Lower lobe of right lung (tissue), 2 donors: ENCODE measurements at regions not wholly inside any gene's neighbourhood (a gene's known extent, or its start where the extent isn't known, plus 50 kb on each side); places are given as distances from the start of the nearest gene placed in this dataset.

Source experiments
- ATAC-seq, 2 donors: fragments of 200-7000 bp; cut with Tn5 transposase; one replicate each; pipeline ENCODE4 v1.9.1; 2020 to 2022; ENCODE audit warnings: mild to moderate bottlenecking in 2 of 2, moderate library complexity in 2 of 2
- DNase-seq: peaks from one replicate; pipeline ENCODE4 v3.0.0-alpha.2; 2020
- H3K27ac ChIP-seq: fragments of 200-600 bp; one replicate; pipeline ENCODE4 v1.8.0; 2022
- H3K27me3 ChIP-seq: fragments of 200-600 bp; one replicate; pipeline ENCODE4 v1.8.0; 2022; ENCODE audit warnings: low read depth
- H3K36me3 ChIP-seq: fragments of 200-600 bp; one replicate; pipeline ENCODE4 v1.8.0; 2022; ENCODE audit warnings: mild to moderate bottlenecking
- H3K4me1 ChIP-seq: fragments of 200-600 bp; one replicate; pipeline ENCODE4 v1.8.0; 2022
- H3K4me3 ChIP-seq: fragments of 200-600 bp; one replicate; pipeline ENCODE4 v1.8.0; 2022; ENCODE audit warnings: mild to moderate bottlenecking
- H3K9me3 ChIP-seq: fragments of 200-600 bp; one replicate; pipeline ENCODE4 v1.8.0; 2022
- intact Hi-C: fragments of 100-400 bp; cut with DNase I; formaldehyde crosslinking; loops from one replicate; pipeline ENCODE4 v1.11.0; 2022
- TF ChIP-seq, protein P1 (sequence below): fragments of 200-600 bp; IDR thresholded peaks from one replicate; pipeline ENCODE4 v1.8.0; 2022; ENCODE audit warnings: antibody characterized with exemption, mild to moderate bottlenecking
- donor health status: DM: no; HTN: yes; CAD: no; lungs with severe emphysema.

DNA sequence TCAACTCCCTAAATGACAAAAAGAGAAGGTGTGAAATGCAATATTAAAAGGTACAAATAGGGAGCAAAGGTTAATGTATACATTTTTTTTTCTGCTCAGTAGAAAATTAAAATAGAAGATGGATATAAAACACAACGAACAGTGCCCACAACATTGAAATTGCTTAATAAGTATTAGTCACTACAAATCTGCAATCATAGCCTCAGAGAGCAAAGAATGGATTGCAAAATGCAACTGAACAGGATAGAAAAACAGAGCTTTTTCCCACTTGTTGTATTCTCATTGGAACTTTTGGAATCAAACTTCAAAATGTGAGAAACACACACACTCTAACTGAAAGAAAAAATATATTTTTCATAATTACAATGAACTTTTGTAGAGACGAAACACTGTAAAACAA, 552.2 kb upstream of the NCAM2 start:
- DNase-seq (no peak), ATAC-seq (no peak)
- intact Hi-C loops, result no loop called here
- H3K9me3 ChIP-seq, result no peaks in the 10 kb centered on the region
- TF ChIP-seq, protein P1, sequence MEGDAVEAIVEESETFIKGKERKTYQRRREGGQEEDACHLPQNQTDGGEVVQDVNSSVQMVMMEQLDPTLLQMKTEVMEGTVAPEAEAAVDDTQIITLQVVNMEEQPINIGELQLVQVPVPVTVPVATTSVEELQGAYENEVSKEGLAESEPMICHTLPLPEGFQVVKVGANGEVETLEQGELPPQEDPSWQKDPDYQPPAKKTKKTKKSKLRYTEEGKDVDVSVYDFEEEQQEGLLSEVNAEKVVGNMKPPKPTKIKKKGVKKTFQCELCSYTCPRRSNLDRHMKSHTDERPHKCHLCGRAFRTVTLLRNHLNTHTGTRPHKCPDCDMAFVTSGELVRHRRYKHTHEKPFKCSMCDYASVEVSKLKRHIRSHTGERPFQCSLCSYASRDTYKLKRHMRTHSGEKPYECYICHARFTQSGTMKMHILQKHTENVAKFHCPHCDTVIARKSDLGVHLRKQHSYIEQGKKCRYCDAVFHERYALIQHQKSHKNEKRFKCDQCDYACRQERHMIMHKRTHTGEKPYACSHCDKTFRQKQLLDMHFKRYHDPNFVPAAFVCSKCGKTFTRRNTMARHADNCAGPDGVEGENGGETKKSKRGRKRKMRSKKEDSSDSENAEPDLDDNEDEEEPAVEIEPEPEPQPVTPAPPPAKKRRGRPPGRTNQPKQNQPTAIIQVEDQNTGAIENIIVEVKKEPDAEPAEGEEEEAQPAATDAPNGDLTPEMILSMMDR, result no peak
- H3K27me3 ChIP-seq, result no peaks in the 10 kb centered on the region
- no peak overlapping the region for H3K4me3 ChIP-seq
- H3K27ac ChIP-seq, result no peak overlapping the region
- H3K36me3 ChIP-seq, result no peaks in the 10 kb centered on the region
- no peaks in the 10 kb centered on the region for H3K4me1 ChIP-seq

- no peak for DNase-seq
- no peaks in the 10 kb centered on the region for H3K9me3 ChIP-seq
- intact Hi-C loops, result no loop called here
- H3K36me3 ChIP-seq, result no peaks in the 10 kb centered on the region
- no peaks in the 10 kb centered on the region for H3K4me1 ChIP-seq
- H3K4me3 ChIP-seq, result no peak overlapping the region
- ATAC-seq, result no peak
- H3K27ac ChIP-seq, result no peak overlapping the region
- H3K27me3 ChIP-seq, result no peaks in the 10 kb centered on the region
- TF ChIP-seq, protein P1, result no peak
Measured at GRCh38 chr21:20451046-20451445, 547.2 kb upstream of the NCAM2 start.

DNA sequence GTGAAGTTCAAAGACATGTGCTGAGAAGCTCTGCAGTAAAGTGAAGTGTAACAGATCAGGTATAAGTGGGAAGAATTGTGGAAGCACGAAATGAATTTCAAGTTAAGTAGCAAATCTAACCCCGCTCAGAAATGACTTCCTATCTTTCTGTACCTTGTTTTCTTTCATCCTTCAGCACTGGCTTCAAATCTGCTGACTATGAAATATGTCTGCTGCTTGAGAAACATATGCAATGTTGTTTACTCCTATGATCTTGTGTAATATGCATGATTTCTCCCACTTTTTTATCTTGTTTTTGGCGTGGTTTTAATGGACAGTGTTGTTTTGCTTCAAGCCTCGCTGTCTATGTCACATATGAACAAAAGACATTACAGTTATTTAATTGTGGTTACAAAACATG, 545.3 kb upstream of the NCAM2 start:
- no peak overlapping the region for H3K4me3 ChIP-seq
- intact Hi-C loops, result no loop called here
- H3K27me3 ChIP-seq, result no peaks in the 10 kb centered on the region
- H3K4me1 ChIP-seq, result no peaks in the 10 kb centered on the region
- no peaks in the 10 kb centered on the region for H3K9me3 ChIP-seq
- TF ChIP-seq, protein P1, result no peak
- no peak overlapping the region for H3K27ac ChIP-seq
- no peak for DNase-seq
- no peak for ATAC-seq
- H3K36me3 ChIP-seq, result no peaks in the 10 kb centered on the region

DNA sequence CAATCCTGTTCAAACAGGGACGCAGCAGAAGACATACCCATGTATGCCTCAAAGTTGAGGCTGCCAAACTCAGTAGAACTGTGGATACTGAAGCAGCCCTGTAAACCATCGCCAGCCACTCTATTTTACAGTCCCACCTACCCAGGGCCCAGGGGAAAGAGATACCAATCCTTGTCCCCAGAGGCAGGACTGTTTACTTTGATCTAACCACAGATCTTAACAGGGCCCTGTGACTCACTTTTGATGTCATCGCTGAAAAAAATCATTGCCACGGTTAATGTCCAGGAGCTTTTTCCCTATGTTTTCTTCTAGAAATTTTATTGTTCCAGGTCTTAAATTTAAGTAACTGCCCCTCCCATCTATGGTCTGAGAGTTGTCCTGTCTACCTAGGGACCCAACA, 538.4 kb upstream of the NCAM2 start:
- Histone ChIP-seq H3K9me3 (no peaks in the 10 kb centered on the region), H3K4me3 (no peak overlapping the region), H3K27ac (no peak overlapping the region), H3K4me1 (no peaks in the 10 kb centered on the region), H3K27me3 (no peaks in the 10 kb centered on the region), H3K36me3 (no peaks in the 10 kb centered on the region)
- intact Hi-C loops, result no loop called here
- ATAC-seq, result no peak
- TF ChIP-seq, protein P1, result no peak
- DNase-seq, result no peak

GRCh38 chr21:20463362-20463761, 534.8 kb upstream of the NCAM2 start:
- TF ChIP-seq, protein P1, result no peak
- intact Hi-C loops, result no loop called here
- Histone ChIP-seq H3K27me3 (no peaks in the 10 kb centered on the region), H3K9me3 (no peaks in the 10 kb centered on the region), H3K4me1 (no peaks in the 10 kb centered on the region), H3K36me3 (no peaks in the 10 kb centered on the region), H3K27ac (no peak overlapping the region), H3K4me3 (no peak overlapping the region)
- DNase-seq (no peak), ATAC-seq (no peak)

- H3K36me3 ChIP-seq, result no peaks in the 10 kb centered on the region
- intact Hi-C loops, result no loop called here
- no peak for DNase-seq
- H3K4me3 ChIP-seq, result no peak overlapping the region
- no peaks in the 10 kb centered on the region for H3K27me3 ChIP-seq
- ATAC-seq, result no peak
- no peaks in the 10 kb centered on the region for H3K4me1 ChIP-seq
- H3K27ac ChIP-seq, result no peak overlapping the region
- no peaks in the 10 kb centered on the region for H3K9me3 ChIP-seq
- TF ChIP-seq, protein P1, result no peak
Measured at GRCh38 chr21:20469361-20469760, 528.8 kb upstream of the NCAM2 start.
